ENCODE measurements at regions not wholly inside any gene's neighbourhood (a gene's known extent, or its start where the extent isn't known, plus 50 kb on each side); places are given as distances from the start of the nearest gene placed in this dataset.

DNA sequence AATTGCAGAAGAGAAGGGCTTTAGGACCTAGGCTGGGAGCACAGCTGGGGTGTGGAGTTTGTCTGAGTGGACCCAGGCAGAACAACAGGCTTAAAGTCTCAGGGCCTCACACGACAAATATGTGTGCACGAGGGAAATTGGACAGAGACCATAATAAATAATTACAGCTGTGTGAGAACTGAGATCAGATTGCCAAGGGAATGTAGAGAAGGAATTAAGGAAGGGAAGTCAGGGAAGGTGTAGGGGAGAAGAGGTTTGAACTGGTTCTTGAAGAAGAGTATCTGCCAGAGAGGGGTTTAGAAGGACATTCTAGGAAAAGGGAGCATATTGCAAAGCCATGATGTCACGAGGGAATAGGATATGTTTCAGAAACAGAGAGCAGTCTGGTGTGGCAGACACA, 120.7 kb upstream of the TSPAN5 start:
- Histone ChIP-seq H4K20me1 (ENCODE audit: insufficient read depth) (no peaks in the 10 kb centered on the region), H3K4me1 (ENCODE audit: control insufficient read depth in 1 of 2, insufficient read depth in 2 of 2, low read length in 2 of 2) (peaks cover 0 to 10% of the 10 kb centered on the region in 2 experiments; a peak in 2 of 4 replicates), H3K9me2 (ENCODE audit: insufficient read depth) (0 out of 2 replicates have a peak, but pooled peaks cover 3% of the 10 kb centered on the region), H3K36me3 (ENCODE audit: control insufficient read depth in 1 of 2, insufficient read depth in 2 of 2, low read length in 2 of 2) (no peaks in the 10 kb centered on the region), H2AFZ (ENCODE audit: low read depth, low read length, poor library complexity, severe bottlenecking) (no peak overlapping the region), H3K27ac (ENCODE audit: low read depth, low read length) (no peak overlapping the region), H3K79me2 (ENCODE audit: insufficient read depth, low read length) (no peaks in the 10 kb centered on the region), H3K27me3 (ENCODE audit: insufficient read depth, low read length) (no peaks in the 10 kb centered on the region), H3K4me3 (replicated peaks in 1 of 2; ENCODE audit: low read depth in 1 of 2, low read length in 2 of 2) (no peak overlapping the region), H3K9me3 (ENCODE audit: control insufficient read depth in 1 of 2, insufficient read depth in 1 of 2, low read depth in 1 of 2, low read length in 2 of 2) (no peaks in the 10 kb centered on the region), H3K4me2 (ENCODE audit: low read length) (no peak overlapping the region), H3K9ac (ENCODE audit: low read length) (no peak overlapping the region)
- ChIA-PET CTCF (no interaction called here), POLR2A (no interaction called here), RAD21 (ENCODE audit: low non-redundant PET in 1 of 2, low total read pairs in 2 of 2, uncharacterized antibody in 2 of 2, unreplicated experiment in 2 of 2) (no interaction called here)
- BruUV-seq (replicated peaks) = no TSS peak
- ATAC-seq (no peak), DNase-seq (ENCODE audit: low read depth, low spot score) (no peak)
- intact Hi-C loops (cut with micrococcal nuclease) = no loop called here
- TF ChIP-seq SP1 (IDR thresholded peaks at IDR 0.05; ENCODE audit: low read depth) (no peak), EZH2 (IDR thresholded peaks at IDR 0.05) (no peak), CTCF (IDR thresholded peaks at IDR 0.05 in 2 of 3, conservative IDR thresholded peaks at IDR 0.05 in 1 of 3; ENCODE audit: borderline replicate concordance in 1 of 3, insufficient read depth in 1 of 3, low read depth in 2 of 3, low read length in 2 of 3) (no peak), EGR1 (IDR thresholded peaks at IDR 0.05; ENCODE audit: low read depth) (no peak), EZH2phosphoT487 (IDR thresholded peaks at IDR 0.05; ENCODE audit: borderline replicate concordance) (no peak), YY1 (IDR thresholded peaks at IDR 0.05; ENCODE audit: extremely low read depth, insufficient replicate concordance, low read depth, low read length) (no peak), POLR2A (IDR thresholded peaks at IDR 0.05; ENCODE audit: borderline replicate concordance, extremely low read depth, insufficient read depth, insufficient read length) (no peak), ELF1 (IDR thresholded peaks at IDR 0.05; ENCODE audit: borderline replicate concordance, low read depth) (no peak), MAX (IDR thresholded peaks at IDR 0.05) (no peak), JUND (IDR thresholded peaks at IDR 0.05) (no peak), ZBTB33 (IDR thresholded peaks at IDR 0.05; ENCODE audit: extremely low read depth, insufficient replicate concordance, low read length) (no peak), SIN3A (IDR thresholded peaks at IDR 0.05; ENCODE audit: low read depth) (no peak), SRF (IDR thresholded peaks at IDR 0.05; ENCODE audit: low read depth) (no peak), CBX3 (IDR thresholded peaks at IDR 0.05; ENCODE audit: low read depth) (no peak), TCF7L2 (IDR thresholded peaks at IDR 0.05; ENCODE audit: borderline replicate concordance, extremely low read depth, insufficient read depth, insufficient read length) (no peak), FOSL1 (IDR thresholded peaks at IDR 0.05; ENCODE audit: low read depth) (no peak), RAD21 (IDR thresholded peaks at IDR 0.05; ENCODE audit: low read depth) (no peak), ATF3 (IDR thresholded peaks at IDR 0.05) (no peak), CEBPB (IDR thresholded peaks at IDR 0.05; ENCODE audit: low read depth) (no peak)

All from HCT116 (cell line).